HUES6 (cell line): ENCODE measurements at regions not wholly inside any gene's neighbourhood (a gene's known extent, or its start where the extent isn't known, plus 50 kb on each side); places are given as distances from the start of the nearest gene placed in this dataset.

Experiments used
- H3K27ac ChIP-seq: 2 replicates; pipeline ENCODE4 v1.7.0; 2013; ENCODE audit warnings: low read depth, mild to moderate bottlenecking, low read length, inconsistent platforms
- H3K27me3 ChIP-seq: 2 replicates; pipeline ENCODE4 v1.6.1; 2013; ENCODE audit warnings: low read length; ENCODE audit not compliant: control insufficient read depth, insufficient read depth
- H3K36me3 ChIP-seq: 2 replicates; pipeline ENCODE4 v1.6.1; 2013; ENCODE audit warnings: low read length; ENCODE audit not compliant: control insufficient read depth, insufficient read depth
- H3K4me1 ChIP-seq: 2 replicates; pipeline ENCODE4 v1.6.1; 2013; ENCODE audit warnings: low read length; ENCODE audit not compliant: control insufficient read depth, insufficient read depth
- H3K4me3 ChIP-seq: 2 replicates; pipeline ENCODE4 v1.5.1; 2013; ENCODE audit warnings: low read depth, low read length
- H3K9ac ChIP-seq: one replicate; pipeline ENCODE4 v1.6.1; 2013; ENCODE audit warnings: mild to moderate bottlenecking, low read length
- H3K9me3 ChIP-seq: 2 replicates; pipeline ENCODE4 v1.6.1; 2013; ENCODE audit warnings: low read depth, low read length; ENCODE audit not compliant: control insufficient read depth, insufficient read depth

GRCh38 chr3:164179110-164179774, 899.1 kb downstream of the SI start:
- no peaks in the 10 kb centered on the region for H3K4me1 ChIP-seq
- H3K4me3 ChIP-seq, result no peak overlapping the region
- peaks cover 26% of the 10 kb centered on the region for H3K9me3 ChIP-seq
- no peaks in the 10 kb centered on the region for H3K27me3 ChIP-seq
- H3K27ac ChIP-seq, result no peak overlapping the region
- H3K36me3 ChIP-seq, result peaks cover 4% of the 10 kb centered on the region; the same call in 1 of the 2 replicates
- no peak overlapping the region for H3K9ac ChIP-seq

DNA sequence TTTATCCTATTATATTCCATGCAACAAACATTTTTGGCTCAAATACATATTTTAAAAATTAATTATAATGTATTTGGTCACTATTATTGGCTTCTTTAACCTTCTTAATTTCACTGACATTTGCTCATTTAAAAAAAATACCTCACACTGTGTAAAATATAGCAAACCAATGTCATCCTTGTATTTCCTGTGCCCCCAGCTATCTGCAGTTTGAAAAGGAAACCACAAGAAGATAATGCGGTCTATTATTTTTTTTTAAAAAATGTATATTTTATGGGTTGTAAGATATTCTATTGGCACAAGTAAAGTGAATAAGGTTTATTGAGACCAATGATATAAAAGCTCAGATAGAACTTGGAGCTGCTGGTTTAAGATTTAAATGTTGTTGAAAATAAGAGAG, 904.2 kb downstream of the SI start:
- no peak overlapping the region for H3K9ac ChIP-seq
- H3K27me3 ChIP-seq, result no peaks in the 10 kb centered on the region
- H3K4me1 ChIP-seq, result no peaks in the 10 kb centered on the region
- H3K27ac ChIP-seq, result no peak overlapping the region
- H3K36me3 ChIP-seq, result no peaks in the 10 kb centered on the region
- no peak overlapping the region for H3K4me3 ChIP-seq
- H3K9me3 ChIP-seq, result no peaks in the 10 kb centered on the region

DNA sequence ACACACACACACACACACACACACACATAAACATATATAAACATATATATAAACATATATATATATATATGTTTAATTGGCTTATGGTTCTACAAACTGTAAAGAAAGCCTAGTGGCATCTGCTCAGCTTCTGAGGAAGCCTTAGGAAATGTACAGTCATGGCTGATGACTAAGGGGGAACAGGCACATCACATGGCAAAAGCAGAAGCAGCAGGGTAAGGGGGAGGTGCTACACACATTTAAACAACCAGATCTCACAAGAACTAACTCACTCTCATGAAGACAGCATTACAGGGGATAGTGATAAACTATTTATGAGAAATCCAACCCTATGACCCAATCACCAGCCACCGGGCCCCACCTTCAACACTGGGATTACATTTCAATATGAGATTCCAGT, 922.9 kb downstream of the SI start:
- H3K27ac ChIP-seq, result no peak overlapping the region
- no peaks in the 10 kb centered on the region for H3K36me3 ChIP-seq
- no peak overlapping the region for H3K9ac ChIP-seq
- H3K9me3 ChIP-seq, result peaks cover 8% of the 10 kb centered on the region
- H3K4me1 ChIP-seq, result no peaks in the 10 kb centered on the region
- no peaks in the 10 kb centered on the region for H3K27me3 ChIP-seq
- no peak overlapping the region for H3K4me3 ChIP-seq

DNA sequence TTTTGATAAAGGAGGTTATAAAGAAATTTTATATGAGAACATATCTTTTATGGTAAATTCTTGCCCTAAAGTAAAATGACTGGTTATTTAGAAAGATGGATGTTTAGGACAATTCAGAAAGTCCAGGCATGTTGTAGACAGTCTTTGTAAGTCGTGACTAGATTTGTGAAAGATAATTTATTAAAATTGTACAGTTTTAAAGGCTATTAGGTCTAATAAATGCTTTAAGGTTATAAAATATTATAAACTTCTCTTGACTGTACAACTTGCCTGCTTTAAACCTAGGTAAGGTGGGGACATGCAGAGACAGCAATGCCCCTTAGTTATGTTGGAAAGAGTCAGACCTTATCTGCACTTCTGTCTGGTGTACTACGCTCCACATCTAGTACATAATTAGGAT, 933.5 kb downstream of the SI start:
- Histone ChIP-seq H3K9me3 (peaks cover 63% of the 10 kb centered on the region), H3K27me3 (no peaks in the 10 kb centered on the region), H3K9ac (no peak overlapping the region), H3K4me3 (no peak overlapping the region), H3K4me1 (no peaks in the 10 kb centered on the region), H3K36me3 (no peaks in the 10 kb centered on the region), H3K27ac (no peak overlapping the region)

DNA sequence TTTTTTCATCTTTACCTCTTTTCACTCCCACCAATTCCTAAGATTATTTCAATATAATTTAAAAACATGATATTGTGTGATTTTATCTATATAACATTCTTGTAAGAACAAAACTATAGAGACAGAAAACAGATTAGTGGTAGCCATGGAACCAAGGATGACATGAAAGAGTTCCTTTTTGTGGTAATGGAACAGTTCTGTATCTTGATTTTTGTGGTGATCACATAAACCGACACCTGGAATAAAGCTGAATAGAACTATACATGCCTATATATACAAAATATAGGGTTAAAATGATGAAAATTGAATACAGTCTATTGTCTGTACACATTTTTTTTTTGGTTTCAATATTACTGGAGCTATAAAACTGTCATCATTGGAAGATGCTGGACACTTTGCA, 945.4 kb downstream of the SI start:
- no peaks in the 10 kb centered on the region for H3K36me3 ChIP-seq
- no peaks in the 10 kb centered on the region for H3K9me3 ChIP-seq
- H3K4me1 ChIP-seq, result no peaks in the 10 kb centered on the region
- H3K4me3 ChIP-seq, result no peak overlapping the region
- H3K27ac ChIP-seq, result no peak overlapping the region
- H3K27me3 ChIP-seq, result no peaks in the 10 kb centered on the region
- H3K9ac ChIP-seq, result no peak overlapping the region

DNA sequence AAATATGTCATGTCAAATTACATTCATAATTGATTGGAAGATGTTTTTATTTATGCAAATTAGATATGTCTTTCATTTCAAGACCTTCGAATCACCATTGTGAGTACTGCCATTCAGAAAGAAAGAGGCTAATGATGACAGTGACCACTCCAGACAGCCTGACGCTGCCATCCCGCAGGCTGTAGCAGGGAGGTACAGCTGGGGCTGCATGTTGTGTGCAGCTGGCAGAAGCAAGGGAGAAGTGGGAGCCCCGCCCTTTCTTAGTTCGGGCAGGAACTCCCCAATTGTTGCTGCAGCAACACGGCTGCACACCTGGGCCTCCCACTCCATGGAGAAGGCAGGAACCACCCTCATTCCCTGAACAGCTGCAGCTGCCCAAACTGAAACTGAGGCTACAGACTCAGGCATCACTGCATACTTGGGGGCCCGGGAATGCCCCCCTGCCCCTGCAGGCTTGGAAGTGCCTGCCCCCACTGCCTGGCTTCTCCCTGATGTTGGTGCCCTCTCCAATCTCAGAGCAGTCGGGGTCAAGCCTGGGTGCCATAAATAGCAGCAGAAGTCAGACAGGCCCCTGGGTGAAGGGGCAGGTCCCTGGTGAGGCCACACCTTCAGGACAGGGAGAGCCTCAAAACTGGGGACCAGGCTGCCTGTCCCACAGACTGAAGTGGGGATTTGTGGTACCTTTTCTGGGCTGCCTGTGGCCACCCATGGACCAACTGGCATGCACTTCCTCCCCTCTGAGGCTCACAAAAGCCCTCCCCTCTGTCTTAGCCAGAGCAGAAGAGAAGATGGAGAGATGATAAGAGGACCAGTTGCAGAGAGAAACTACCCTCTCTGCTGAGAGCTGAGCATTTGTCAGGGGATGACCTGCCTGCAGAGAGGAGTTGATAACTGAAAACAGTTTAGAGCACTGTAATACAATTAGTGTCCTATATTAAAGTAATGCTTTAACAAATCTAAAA, 964.6 kb downstream of the SI start:
- peaks cover 20% of the 10 kb centered on the region for H3K9me3 ChIP-seq
- no peak overlapping the region for H3K4me3 ChIP-seq
- no peak overlapping the region for H3K27ac ChIP-seq
- H3K9ac ChIP-seq, result no peak overlapping the region
- no peaks in the 10 kb centered on the region for H3K4me1 ChIP-seq
- no peaks in the 10 kb centered on the region for H3K27me3 ChIP-seq
- no peaks in the 10 kb centered on the region for H3K36me3 ChIP-seq

DNA sequence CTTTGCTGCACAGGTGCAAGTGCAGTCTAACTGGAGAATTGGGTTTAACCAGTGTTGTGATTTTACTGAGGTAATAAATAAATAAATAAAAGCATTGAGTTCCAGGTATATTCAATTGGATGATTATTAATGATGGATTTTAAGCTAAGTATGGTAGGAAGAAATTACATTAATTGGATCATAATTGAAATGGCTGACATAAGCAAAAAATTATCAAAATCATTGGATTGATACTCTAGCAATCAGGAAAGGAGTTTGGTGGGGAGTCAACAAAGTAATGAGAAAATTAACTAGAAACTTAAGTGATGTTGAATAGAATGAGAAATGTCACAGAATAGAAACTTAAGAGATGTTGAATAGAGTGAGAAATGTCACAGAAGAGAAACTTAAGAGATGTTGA, 981.9 kb downstream of the SI start:
- Histone ChIP-seq H3K4me1 (no peaks in the 10 kb centered on the region), H3K27me3 (no peaks in the 10 kb centered on the region), H3K27ac (no peak overlapping the region), H3K9me3 (no peaks in the 10 kb centered on the region), H3K4me3 (no peak overlapping the region), H3K9ac (no peak overlapping the region), H3K36me3 (no peaks in the 10 kb centered on the region)

DNA sequence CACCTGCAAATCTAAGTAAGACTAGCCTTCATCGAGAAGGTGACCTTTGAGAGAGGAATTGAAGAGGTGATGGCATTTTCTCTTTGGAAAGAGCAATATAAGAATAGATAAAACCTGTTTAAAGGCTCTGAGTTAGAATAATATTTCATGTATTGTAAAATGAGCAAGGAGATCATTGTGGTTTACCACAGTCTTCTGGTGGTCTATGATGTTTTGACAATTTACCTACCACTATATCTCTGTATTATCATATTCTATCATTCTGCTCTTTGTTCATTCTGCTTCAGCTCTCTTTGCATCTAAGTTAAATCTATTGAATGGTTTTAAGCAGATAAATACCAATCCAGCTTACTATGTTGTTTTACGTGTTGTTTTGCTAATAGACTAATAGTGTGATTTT, 982.3 kb downstream of the SI start:
- H3K27me3 ChIP-seq, result no peaks in the 10 kb centered on the region

GRCh38 chr3:164095279-164095678, 983.0 kb downstream of the SI start:
- H3K9me3 ChIP-seq, result no peaks in the 10 kb centered on the region
- H3K36me3 ChIP-seq, result no peaks in the 10 kb centered on the region
- H3K4me3 ChIP-seq, result no peak overlapping the region
- H3K4me1 ChIP-seq, result no peaks in the 10 kb centered on the region
- no peak overlapping the region for H3K9ac ChIP-seq
- no peak overlapping the region for H3K27ac ChIP-seq
- no peaks in the 10 kb centered on the region for H3K27me3 ChIP-seq

More for the DNA sequence above, 982.3 kb downstream of the SI start:
- H3K36me3 ChIP-seq, result no peaks in the 10 kb centered on the region
- H3K4me3 ChIP-seq, result no peak overlapping the region
- no peak overlapping the region for H3K9ac ChIP-seq
- no peaks in the 10 kb centered on the region for H3K4me1 ChIP-seq
- no peaks in the 10 kb centered on the region for H3K9me3 ChIP-seq
- no peak overlapping the region for H3K27ac ChIP-seq

DNA sequence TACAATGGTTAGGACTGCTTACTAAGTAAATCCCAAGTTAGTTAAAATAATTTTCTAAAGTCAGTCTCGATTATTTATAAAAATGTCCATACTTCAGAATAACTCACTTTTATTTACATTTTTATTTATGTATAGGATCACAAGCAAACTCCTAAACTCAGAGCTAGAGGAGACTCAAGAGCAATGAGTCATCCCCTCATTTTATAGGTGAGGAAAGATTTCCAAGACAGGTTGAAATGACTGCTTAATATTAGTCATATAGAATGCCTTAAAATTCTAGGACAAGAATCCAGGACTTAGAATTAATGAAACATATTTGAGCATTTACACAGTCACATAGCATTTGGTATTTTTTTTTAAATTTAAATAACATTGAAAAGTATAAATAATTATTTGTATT, 983.8 kb downstream of the SI start:
- Histone ChIP-seq H3K27ac (no peak overlapping the region), H3K27me3 (no peaks in the 10 kb centered on the region), H3K36me3 (no peaks in the 10 kb centered on the region), H3K4me1 (no peaks in the 10 kb centered on the region), H3K9me3 (no peaks in the 10 kb centered on the region), H3K9ac (no peak overlapping the region), H3K4me3 (no peak overlapping the region)

DNA sequence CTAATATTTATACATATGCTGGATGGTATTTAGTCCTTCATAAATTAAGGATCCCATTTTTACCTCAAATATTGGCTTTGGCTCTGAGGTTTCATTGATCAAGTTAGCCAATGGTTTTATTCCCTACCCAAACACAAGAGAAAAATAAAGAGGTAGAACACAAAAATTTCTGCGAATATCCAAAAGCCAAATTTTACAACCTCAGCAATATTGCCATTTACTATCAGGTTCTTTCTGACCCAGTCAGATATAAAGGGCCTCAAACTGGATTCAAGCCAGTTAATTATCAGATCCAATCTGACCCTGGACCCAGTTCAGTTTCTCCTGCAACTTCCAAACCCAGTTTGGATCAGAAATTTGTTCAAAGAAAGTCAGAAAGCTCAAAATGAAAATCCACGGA, 998.1 kb downstream of the SI start:
- H3K9ac ChIP-seq, result no peak overlapping the region
- no peak overlapping the region for H3K27ac ChIP-seq
- peaks cover 3% of the 10 kb centered on the region; the same call in 1 of the 2 replicates for H3K9me3 ChIP-seq
- no peaks in the 10 kb centered on the region for H3K4me1 ChIP-seq
- H3K4me3 ChIP-seq, result no peak overlapping the region
- H3K27me3 ChIP-seq, result no peaks in the 10 kb centered on the region
- H3K36me3 ChIP-seq, result no peaks in the 10 kb centered on the region
